GM12864 (cell line): ENCODE measurements at regions not wholly inside any gene's neighbourhood (a gene's known extent, or its start where the extent isn't known, plus 50 kb on each side); places are given as distances from the start of the nearest gene placed in this dataset.

Experiments
- DNase-seq: peaks from one replicate; pipeline ENCODE4 v3.0.0-alpha.2; 2011; ENCODE audit warnings: low read depth
- H3K4me3 ChIP-seq: 2 replicates; pipeline ENCODE4 v1.5.1; 2011; ENCODE audit warnings: mild to moderate bottlenecking, low read depth, low read length, control low read depth
- TF ChIP-seq, protein P1 (sequence below): IDR thresholded peaks from 2 replicates; pipeline ENCODE4 v1.5.1; 2011; ENCODE audit warnings: low read depth, mild to moderate bottlenecking, moderate library complexity, low read length, control low read depth, inconsistent platforms; ENCODE audit errors: missing control alignments

DNA sequence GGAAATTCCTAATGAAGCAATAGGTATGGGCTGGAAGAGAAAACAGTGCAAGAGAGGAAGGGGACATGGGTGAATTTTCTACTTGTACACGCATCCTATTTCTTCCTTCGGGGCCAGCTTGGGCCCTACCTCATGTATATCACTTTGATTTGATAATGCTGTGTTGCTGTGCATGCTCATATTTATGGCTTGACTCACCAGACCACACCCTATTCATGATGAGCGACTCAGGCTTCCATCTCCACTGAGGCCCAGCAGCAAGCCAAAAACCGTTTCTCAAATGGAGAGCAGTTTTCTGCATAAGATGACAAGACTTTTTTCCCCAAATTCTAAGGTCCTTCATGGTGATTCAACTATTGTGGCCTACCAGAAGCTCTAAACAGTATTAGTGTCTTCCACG, 2039.1 kb upstream of the CDH9 start:
- H3K4me3 ChIP-seq = no peak overlapping the region
- DNase-seq = no peak
- TF ChIP-seq, protein P1, sequence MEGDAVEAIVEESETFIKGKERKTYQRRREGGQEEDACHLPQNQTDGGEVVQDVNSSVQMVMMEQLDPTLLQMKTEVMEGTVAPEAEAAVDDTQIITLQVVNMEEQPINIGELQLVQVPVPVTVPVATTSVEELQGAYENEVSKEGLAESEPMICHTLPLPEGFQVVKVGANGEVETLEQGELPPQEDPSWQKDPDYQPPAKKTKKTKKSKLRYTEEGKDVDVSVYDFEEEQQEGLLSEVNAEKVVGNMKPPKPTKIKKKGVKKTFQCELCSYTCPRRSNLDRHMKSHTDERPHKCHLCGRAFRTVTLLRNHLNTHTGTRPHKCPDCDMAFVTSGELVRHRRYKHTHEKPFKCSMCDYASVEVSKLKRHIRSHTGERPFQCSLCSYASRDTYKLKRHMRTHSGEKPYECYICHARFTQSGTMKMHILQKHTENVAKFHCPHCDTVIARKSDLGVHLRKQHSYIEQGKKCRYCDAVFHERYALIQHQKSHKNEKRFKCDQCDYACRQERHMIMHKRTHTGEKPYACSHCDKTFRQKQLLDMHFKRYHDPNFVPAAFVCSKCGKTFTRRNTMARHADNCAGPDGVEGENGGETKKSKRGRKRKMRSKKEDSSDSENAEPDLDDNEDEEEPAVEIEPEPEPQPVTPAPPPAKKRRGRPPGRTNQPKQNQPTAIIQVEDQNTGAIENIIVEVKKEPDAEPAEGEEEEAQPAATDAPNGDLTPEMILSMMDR = no peak

DNA sequence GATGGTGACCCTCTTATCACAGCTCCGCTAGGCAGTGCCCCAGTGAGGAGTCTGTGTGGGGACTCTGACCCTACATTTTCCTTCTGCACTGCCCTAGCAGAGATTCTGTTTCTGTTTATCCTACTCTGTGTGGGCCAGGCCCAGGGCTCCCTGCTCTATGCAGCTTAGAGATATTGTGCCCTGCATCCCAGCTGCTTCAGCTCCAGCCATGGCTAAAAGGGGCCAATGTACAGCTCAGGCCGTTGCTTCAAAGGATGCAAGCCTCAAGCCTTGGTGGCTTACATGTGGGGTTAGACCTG, 2030.7 kb upstream of the CDH9 start:
- DNase-seq = no peak
- no peak overlapping the region for H3K4me3 ChIP-seq
- TF ChIP-seq, protein P1 = no peak

DNA sequence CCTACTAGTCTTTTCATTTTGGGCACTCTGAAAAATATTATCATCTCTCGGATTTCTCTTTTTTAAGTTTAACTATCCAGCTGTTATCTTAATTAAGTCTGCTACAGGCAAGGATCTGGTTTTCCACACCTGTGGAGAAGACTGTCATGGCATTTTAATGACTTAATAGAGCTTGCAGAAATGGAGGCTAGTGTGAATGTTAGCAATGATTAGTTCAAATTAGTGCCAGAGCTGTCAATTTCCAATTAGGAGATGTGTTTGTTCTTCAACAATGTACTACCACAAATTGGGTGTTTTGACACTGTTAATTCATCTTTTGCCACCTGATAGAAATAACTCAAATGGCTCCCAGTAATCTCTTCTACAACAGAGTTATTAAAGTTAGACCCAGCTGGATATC, 2023.0 kb upstream of the CDH9 start:
- no peak for DNase-seq
- TF ChIP-seq, protein P1 = no peak
- no peak overlapping the region for H3K4me3 ChIP-seq

DNA sequence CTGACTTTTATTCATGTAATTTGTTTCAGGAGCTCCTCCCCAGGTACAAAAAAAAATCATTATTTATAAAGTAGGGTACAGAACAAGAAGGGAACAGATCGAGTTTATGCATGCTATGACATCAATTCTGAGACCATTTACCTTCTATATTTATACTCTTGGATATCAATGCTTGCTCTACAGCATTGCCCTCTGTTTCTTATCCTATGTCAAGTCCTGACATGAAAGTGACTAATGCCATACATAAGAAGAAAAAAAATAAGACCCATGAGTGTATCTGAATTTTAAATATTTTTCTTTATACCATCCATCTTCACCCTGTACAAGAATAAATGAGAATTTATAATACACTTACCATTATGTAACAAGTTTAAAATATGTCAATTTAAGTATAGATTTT, 2016.3 kb upstream of the CDH9 start:
- TF ChIP-seq, protein P1 = no peak
- no peak for DNase-seq
- no peak overlapping the region for H3K4me3 ChIP-seq

DNA sequence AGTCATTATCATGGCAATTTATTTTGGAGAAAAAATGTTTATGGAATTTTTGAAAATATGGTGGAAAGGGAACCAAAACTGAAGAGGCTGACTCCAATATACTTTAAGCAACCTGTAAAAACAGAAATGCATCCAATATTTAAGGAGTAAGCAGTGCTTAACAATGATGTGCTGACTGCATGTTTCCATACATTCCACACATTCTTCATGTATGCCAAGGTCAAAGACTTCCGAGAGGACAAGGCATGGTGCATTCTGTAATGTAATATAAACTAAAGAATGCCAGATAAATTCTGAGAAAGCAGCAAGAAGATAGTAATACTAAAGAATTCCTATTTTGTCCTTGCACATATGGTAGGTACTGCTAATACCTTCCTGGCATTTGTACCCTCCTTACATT, 2015.9 kb upstream of the CDH9 start:
- TF ChIP-seq, protein P1 = no peak
- DNase-seq = no peak
- no peak overlapping the region for H3K4me3 ChIP-seq

DNA sequence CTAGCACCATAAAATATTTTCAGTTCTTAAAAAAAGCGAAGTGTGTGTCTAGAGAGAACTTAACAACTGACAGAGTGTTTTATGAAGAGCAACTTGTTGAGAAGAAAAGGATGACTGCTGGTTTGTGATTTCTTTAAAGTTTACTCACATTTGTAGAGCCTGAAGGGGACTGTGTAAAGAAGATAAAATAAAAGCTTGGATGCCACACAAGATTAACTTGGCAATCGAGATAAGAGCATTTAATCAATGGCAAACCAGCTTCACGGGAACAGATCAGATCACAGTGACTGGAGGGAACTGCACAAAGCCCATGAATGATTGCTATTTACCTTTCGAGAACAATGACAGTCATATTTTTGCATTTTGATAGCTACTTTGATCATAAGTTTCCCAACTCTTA, 2013.1 kb upstream of the CDH9 start:
- no peak overlapping the region for H3K4me3 ChIP-seq
- DNase-seq = no peak
- TF ChIP-seq, protein P1 = no peak

DNA sequence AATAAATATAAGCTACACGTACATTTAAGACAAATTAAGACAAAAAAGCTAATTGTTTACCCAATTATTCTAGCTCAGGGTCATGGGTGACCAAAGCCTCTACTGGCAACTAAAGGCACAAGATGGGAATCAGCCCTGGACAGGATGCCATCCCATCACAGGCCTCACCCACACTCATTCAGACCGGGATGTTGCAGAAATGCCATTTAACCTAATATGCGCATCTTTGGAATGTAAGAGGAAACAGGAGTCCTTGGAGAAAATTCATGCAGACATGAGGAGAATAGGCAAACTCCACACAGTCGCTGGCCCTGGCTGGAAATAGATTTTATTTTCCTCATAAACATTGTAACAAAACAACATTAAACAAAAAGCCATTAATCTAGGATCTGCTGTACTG, 2003.8 kb upstream of the CDH9 start:
- DNase-seq = no peak
- H3K4me3 ChIP-seq = no peak overlapping the region
- TF ChIP-seq, protein P1 = no peak
